ENCODE measurements at regions not wholly inside any gene's neighbourhood (a gene's known extent, or its start where the extent isn't known, plus 50 kb on each side); places are given as distances from the start of the nearest gene placed in this dataset.

DNA sequence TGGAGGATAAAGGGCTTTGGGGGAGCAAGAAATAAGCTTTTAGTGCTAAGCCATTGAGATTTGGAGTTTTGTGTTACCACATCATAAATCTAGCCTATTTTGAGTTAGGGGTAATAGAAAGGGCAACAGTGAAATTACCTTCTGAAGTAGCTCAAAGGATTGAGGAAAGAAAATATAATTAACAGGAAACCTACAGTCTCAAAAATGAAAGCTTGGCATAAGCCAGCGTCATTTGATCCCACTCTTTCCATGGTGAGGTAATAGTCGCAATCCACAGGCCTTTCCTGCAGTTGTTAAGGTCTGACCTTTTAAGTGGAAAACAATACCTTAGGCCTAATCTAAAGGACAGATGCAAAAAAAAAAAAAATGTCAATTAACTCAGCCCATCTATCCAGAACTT lies 182.7 kb downstream of the UXS1 start:
- Histone ChIP-seq H2BK15ac (ENCODE audit: low read depth, low read length) (no peak overlapping the region), H3K23ac (ENCODE audit: low read depth, low read length) (no peak overlapping the region), H2AK9ac (replicated peaks; ENCODE audit: low read depth, low read length, poor library complexity) (no peak overlapping the region), H4K91ac (ENCODE audit: insufficient read depth, low read depth, low read length) (no peak overlapping the region), H4K20me1 (ENCODE audit: insufficient read depth, low read length) (no peaks in the 10 kb centered on the region), H3K56ac (ENCODE audit: extremely low read depth, insufficient read depth, low read length) (no peak overlapping the region), H3K9ac (ENCODE audit: low read depth, low read length) (no peak overlapping the region), H3K18ac (ENCODE audit: low read depth, low read length) (no peak overlapping the region), H2BK20ac (ENCODE audit: low read depth, low read length) (no peak overlapping the region), H2AK5ac (ENCODE audit: low read depth, low read length) (no peak overlapping the region), H2BK5ac (ENCODE audit: low read depth, low read length, poor library complexity, severe bottlenecking) (no peak overlapping the region), H3K4me2 (ENCODE audit: low read depth, low read length) (no peak overlapping the region), H4K5ac (ENCODE audit: low read depth, low read length) (no peak overlapping the region), H3K9me1 (ENCODE audit: insufficient read depth, low read length) (no peaks in the 10 kb centered on the region), H3K79me1 (ENCODE audit: low read depth in 1 of 2, low read length in 2 of 2) (no peaks in the 10 kb centered on the region), H3K27ac (ENCODE audit: insufficient read depth, low read length) (no peak overlapping the region), H3K4me3 (ENCODE audit: insufficient read depth, low read depth, low read length) (no peak overlapping the region), H2AFZ (replicated peaks; ENCODE audit: low read length, poor library complexity) (no peak overlapping the region), H3K27me3 (ENCODE audit: control insufficient read depth, insufficient read depth, low read length) (peaks cover 2% of the 10 kb centered on the region; the same call in 1 of the 2 replicates), H3K36me3 (ENCODE audit: control insufficient read depth, insufficient read depth, low read length) (no peaks in the 10 kb centered on the region), H4K8ac (ENCODE audit: low read depth in 2 of 2, low read length in 2 of 2) (no peak overlapping the region), H3K9me3 (ENCODE audit: control insufficient read depth, insufficient read depth, low read length) (no peaks in the 10 kb centered on the region; the same call in 1 of the 2 replicates), H3K4ac (ENCODE audit: low read depth, low read length) (no peak overlapping the region), H3K14ac (replicated peaks; ENCODE audit: low read depth, low read length) (no peak overlapping the region), H2BK120ac (ENCODE audit: low read depth, low read length) (no peak overlapping the region), H3K4me1 (ENCODE audit: control insufficient read depth, insufficient read depth, low read length) (no peaks in the 10 kb centered on the region)
- intact Hi-C loops (cut with micrococcal nuclease) (no loop called here), dilution Hi-C loops (cut with HindIII; ENCODE audit: low sequenced_read_pairs, unreplicated experiment) (no loop called here), in situ Hi-C loops (cut with MboI; ENCODE audit: low sequenced_read_pairs) (no loop called here)
- no TSS peak for BruUV-seq (replicated peaks)
- WGBS, 2 experiments (ENCODE audit: extremely low coverage in 2 of 2, insufficient read length in 1 of 2), result no CpG with 5 or more reads among the region's 2 CpGs
- DNase-seq (no peak), ATAC-seq (ENCODE audit: low read depth) (no peak)
- ChIA-PET CTCF (no interaction called here), POLR2A (ENCODE audit: unreplicated experiment) (no interaction called here)
- no peak for TF ChIP-seq CHD1 (IDR thresholded peaks at IDR 0.05; ENCODE audit: low read depth, low read length)
